ENCODE measurements at regions not wholly inside any gene's neighbourhood (a gene's known extent, or its start where the extent isn't known, plus 50 kb on each side); places are given as distances from the start of the nearest gene placed in this dataset.

GRCh38 chr1:55623311-55623710, 408.1 kb upstream of the USP24 start:
- TF ChIP-seq ZSCAN20 (CRISPR knock-in tag; IDR thresholded peaks at IDR 0.05; ENCODE audit: borderline replicate concordance), result no peak
- TF ChIP-seq ZFX (CRISPR knock-in tag; IDR thresholded peaks at IDR 0.05; ENCODE audit: low read depth), result no peak
